ENCODE measurements at regions not wholly inside any gene's neighbourhood (a gene's known extent, or its start where the extent isn't known, plus 50 kb on each side); places are given as distances from the start of the nearest gene placed in this dataset.

GRCh38 chr13:40148742-40149141 lies 493.3 kb downstream of the COG6 start:
- TF ChIP-seq NFYA (IDR thresholded peaks at IDR 0.05; ENCODE audit: borderline replicate concordance, low read depth, low read length): no peak
- no peak for TF ChIP-seq CTCF (IDR thresholded peaks at IDR 0.05 in 2 of 3, conservative IDR thresholded peaks at IDR 0.05 in 1 of 3; ENCODE audit: control insufficient read depth in 2 of 3, extremely low read depth in 1 of 3, insufficient read depth in 1 of 3, low read depth in 3 of 3, low read length in 3 of 3)
